HL-60 (cell line): ENCODE measurements at regions not wholly inside any gene's neighbourhood (a gene's known extent, or its start where the extent isn't known, plus 50 kb on each side); places are given as distances from the start of the nearest gene placed in this dataset.

ENCODE experiments used
- CTCF ChIP-seq: IDR thresholded peaks from one replicate; pipeline ENCODE4 v1.5.1; 2011; ENCODE audit warnings: low read length, control low read depth, inconsistent platforms; ENCODE audit not compliant: insufficient read depth
- POLR2AphosphoS5 ChIP-seq: IDR thresholded peaks from 2 replicates; pipeline ENCODE4 v1.6.1; 2012; ENCODE audit warnings: low read depth

GRCh38 chr10:36345807-36346206 lies 703.7 kb upstream of the FZD8 start:
- TF ChIP-seq CTCF, result no peak
- TF ChIP-seq POLR2AphosphoS5, result no peak
